Limb (tissue), 2 donors: ENCODE measurements at regions not wholly inside any gene's neighbourhood (a gene's known extent, or its start where the extent isn't known, plus 50 kb on each side); places are given as distances from the start of the nearest gene placed in this dataset.
A peak's percentile ranks its signal among the peaks of the same experiment; 100 is the strongest.
"Not testable (repeated sequence)": the region's sequence is repeated elsewhere in the genome, so short reads cannot be mapped to it uniquely, and the experiment has no call there.

Experiments used
- DNase-seq, 2 donors: peaks; one replicate each; pipeline ENCODE4 v3.0.0-alpha.2; 2016; ENCODE audit errors: extremely low spot score in 2 of 2

DNA sequence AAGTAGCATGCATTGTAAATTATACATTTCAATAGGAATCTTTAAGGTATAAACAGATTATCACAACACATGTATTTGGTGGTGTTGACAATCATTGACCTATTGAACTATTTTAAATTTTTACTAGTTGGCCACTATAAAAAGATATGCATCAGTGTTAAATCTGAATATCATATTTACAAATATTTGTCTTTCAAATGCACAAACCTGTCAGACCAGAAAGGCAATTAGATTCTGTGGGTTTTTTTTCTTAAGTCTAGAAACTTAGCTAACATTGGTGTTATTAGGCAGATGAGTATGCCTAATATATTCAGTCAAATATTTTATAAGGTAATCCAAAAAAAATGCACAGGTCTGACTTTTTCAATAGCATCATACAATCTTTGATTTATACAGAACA, 241.4 kb upstream of the DGKB start:
- DNase-seq: no peak

DNA sequence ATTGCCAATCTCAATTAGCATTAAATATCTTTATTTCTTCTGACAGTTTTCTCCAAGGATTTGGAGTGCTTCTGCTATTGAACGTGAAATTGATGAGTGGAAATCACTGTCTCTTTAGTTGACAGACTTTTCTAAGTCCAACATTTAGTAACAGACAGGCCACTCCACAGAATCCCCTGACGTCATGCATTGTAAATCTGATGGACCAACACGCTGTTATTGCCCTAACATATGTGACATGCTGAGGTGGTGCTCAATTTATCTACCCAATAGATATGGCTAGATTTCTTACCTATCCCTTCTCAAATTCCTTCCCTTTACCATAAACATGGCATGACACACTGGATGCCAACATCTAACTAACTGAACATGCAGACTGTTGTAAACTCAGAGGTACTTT, 240.6 kb upstream of the DGKB start:
- no peak for DNase-seq

DNA sequence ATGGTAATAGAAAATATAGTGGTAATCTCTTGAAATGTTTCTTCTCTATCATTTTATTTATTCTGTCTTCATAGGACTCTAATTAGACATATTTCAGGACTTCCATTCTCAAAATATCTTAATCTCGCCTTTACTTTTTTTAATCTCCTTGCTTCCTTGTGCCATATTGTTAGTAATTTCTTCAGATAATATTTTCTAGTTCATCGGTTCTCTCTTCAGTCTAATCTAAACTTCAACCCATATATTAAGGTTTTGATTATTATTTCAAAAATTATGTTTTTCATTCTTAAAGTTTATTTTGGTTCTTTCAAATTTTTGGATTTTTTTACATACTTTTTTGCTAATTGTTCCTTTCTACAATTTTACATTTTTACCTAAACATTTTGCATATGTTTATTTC, 237.9 kb upstream of the DGKB start:
- DNase-seq: no peak

- no peak for DNase-seq
These were observed 229.1 kb upstream of the DGKB start for GRCh38 chr7:15131661-15132060.

GRCh38 chr7:15130666-15131541, 228.4 kb upstream of the DGKB start:
- DNase-seq: no peak

DNA sequence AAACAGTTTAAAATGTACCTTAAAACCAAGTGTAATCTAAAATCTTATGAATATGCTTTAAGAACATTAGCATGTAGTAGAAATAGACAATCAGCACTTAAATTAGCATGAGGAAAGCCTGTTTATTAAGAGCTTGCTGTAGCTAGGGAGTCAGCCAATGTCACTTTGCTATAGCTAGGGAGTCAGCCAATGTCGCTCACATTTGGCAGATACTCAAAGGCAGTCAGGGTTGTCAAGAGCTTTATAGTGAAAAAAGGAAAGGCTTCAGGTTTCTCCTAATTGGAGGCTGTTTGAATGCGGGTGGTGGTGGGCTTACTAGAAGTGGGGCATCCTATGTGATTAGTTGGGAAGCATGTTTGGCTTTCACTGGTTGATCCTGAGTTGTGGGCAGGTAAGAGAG, 226.2 kb upstream of the DGKB start:
- DNase-seq: no peak

GRCh38 chr7:15126653-15127052, 224.1 kb upstream of the DGKB start:
- not testable (repeated sequence) for DNase-seq

DNA sequence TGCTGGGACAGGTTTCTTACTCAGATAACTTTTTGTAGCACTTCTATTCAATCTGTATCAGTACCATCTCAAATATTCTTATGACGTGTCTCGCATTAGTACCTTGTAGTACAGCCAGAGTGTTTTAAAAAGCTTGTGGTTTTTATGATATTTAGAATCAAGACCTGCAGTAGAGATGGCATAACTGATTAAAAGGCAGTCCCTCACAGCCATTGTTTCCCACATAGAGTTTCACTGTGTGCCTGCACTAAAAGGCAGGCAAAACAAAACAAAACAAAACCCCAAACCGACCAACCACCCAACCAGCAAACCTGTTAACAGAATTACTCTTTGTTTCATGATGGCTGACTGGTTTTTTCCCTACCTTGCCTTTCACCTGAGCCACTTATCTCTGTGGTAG, 221.3 kb upstream of the DGKB start:
- no peak for DNase-seq

DNA sequence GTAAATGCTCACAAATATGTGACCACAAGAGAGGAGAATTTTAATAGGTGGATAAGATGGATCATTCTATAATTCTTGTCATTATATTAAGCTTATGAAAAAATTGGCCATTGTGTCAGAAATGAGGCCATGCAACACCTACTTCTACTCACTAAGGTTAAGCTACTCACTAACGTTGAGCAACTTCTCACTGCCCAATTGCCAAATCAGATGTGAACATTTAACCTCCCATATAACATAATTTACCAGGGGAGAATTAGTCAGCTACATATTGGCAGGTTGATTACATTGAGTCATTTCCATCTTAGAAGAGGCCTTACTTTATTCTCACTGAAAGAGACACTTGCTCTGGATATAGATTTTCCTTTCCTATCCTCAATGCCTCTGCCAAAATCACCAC, 211.2 kb upstream of the DGKB start:
- no peak for DNase-seq

DNA sequence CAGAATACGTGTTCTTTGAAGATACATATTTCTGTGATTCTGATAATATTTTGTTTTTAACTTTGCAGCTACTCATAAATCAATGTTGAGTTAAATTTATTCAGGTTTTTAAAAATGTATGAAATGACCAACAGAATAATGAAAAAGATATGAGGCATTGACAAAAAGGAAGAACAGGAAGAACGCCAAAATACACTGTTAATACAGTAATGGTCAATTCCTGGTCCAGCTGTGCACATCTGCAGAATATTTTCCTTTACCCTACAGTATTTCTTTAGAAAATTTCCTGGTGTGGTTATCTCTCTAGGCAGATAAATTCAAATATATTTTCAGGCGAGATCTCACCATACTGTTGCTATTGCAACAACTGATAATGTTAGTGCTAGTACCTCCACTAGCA, 203.2 kb upstream of the DGKB start:
- no peak for DNase-seq

DNA sequence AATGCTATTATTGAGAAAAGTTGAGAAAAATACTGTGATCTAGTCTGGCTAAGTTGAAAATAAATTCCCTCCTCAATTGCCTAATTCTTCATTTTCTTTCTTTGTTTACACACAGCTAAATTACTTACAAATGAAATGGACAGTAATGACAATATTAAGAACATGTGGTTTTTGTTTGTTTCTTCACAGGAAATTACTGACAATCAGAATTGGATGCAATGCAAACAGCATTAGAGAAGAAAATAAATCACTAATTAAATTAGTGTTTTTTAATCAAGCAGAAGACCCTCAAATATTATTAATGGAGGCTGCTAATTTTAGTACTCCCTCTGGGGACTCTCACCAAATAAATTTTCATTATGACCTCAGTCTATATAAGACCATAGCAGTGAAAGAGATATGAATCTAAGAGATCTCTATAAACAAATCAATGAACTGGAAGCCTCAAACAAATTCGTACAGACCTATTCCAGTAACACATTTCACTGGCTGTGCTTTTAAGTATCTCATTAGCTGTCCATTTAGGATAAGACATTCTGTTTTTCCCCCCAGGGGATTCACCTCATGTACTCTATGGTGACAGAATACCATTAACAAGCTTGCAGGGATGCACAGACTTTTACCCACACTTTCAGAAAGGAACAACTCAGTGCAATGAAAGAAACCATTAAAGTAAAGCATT, 202.0 kb upstream of the DGKB start:
- no peak for DNase-seq

DNA sequence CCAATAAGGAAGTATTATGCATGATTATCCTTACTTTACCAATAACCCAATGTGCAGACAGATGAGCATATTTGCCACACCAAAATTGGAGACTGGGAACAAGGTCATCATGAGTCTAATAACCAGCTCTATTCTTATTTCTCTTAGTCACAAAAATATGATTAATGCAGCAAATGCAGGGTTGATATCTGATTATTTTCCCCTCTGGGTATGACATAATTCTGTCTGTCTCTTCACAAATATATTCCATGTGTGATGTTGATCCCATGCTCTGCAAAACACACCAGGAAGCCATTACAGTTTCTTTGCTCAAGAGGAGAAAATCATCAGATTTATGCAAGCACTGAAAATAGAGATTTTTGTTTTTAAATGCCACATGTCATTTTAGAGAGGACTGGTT, 196.5 kb upstream of the DGKB start:
- no peak for DNase-seq

DNA sequence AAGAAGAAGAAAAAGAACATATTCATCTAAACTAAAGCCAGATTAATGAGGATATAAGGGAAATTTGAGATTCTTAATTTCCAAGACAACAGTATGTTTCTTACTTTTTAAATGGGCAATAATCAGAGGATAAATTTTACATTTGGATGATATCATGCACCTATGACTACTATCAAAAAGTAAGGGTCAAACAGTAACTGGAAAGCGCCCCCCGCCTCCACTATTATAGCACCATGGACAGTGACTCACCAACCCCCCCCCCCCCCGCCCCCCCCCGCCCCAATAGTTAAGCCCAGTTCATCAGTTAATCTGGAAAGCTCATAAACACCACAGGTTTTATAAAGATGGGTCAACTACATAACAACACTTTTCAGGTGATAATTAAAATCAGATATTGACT, 194.3 kb upstream of the DGKB start:
- DNase-seq: no peak

DNA sequence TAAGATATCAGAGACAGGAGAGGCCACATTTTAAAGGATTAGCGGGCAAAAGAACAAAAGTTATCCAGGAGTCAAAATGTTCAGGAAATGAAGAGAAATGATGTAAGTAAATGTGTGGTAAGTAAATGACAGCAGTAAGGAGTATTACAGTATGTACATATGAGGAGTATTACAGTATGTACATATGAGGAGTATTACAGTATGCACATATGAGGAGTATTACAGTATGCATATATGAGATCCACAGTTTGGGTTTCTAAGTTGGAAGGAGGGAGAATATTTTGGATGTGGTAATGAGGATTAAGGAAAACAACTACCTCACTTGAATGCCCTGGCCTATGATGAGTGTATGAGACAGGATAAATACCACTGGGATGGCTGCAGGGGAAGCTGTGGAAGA, 192.4 kb upstream of the DGKB start:
- DNase-seq: no peak

GRCh38 chr7:15087771-15088170, 185.2 kb upstream of the DGKB start:
- no peak for DNase-seq

- DNase-seq: no peak
These were observed 184.3 kb upstream of the DGKB start for GRCh38 chr7:15086862-15087261.

GRCh38 chr7:15086131-15086611, 183.6 kb upstream of the DGKB start:
- no peak for DNase-seq

- peak in 1 of 2 donors; percentile 17 for DNase-seq
These were observed 182.8 kb upstream of the DGKB start for GRCh38 chr7:15085366-15085765.

DNA sequence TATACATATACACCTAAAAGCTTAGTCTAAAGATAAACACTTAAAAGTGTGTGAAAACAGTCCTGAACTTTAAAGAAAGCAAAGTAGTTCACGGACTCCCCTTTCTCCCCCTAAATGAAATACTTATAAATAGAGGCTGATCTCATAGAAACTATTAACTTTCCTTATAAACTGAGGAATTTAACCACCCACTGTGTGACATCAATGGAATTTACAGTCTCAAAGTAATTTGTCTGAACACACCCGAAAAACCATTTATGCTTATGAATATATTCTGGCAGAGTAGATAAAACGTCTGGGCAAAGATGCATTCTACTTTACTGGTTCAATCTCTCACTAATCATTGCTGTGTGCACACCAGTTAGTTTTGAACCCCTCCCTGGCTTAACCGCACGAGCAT, 181.8 kb upstream of the DGKB start:
- peak in 1 of 2 donors; percentile 9 for DNase-seq

- DNase-seq: no peak
These were observed 179.3 kb upstream of the DGKB start for GRCh38 chr7:15081891-15082290.

DNA sequence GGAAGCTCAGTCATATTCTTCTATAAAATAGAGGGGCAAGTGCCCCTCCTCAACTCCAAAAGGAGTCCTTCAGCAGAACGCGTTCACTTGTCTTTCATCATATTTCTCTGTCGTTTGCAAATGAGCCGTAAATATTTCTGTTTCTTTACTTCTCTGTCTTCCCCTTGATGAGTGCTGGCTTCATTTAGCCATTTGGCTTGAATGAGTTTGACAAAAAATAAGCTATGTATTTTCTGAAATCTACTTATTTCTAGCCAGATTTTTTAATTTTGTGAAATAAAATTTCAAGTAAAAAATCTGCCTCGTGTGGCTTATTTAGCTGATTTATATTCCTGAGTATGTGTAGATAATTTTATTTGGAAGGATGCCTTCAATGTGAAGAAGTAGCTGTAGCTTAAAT, 170.8 kb upstream of the DGKB start:
- DNase-seq: no peak

DNA sequence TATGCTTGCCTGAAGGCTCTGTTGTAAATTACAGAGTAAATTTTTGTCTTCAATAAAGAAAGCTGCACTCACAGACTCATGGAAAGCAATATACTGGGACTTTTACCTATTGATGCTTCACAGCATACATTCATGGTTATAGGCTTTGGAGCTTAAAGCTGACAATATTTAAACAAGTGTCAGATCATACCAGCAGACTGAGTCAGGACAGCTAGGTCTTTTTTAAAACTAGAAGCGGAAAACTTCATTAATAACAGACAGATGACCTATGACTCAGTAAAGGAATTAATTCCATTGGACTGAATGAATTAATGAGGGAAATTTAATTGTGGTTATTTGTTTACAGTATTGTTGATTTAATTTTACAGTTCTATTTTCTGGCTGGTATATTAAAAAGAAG, 165.8 kb upstream of the DGKB start:
- no peak for DNase-seq

GRCh38 chr7:15057272-15057671, 154.7 kb upstream of the DGKB start:
- no peak for DNase-seq
